Esophagus squamous epithelium (tissue), 4 donors: ENCODE measurements at regions not wholly inside any gene's neighbourhood (a gene's known extent, or its start where the extent isn't known, plus 50 kb on each side); places are given as distances from the start of the nearest gene placed in this dataset.

Experiments used
- POLR2A ChIP-seq, 4 donors: fragments of 450-650 bp; IDR thresholded peaks; one replicate each; pipeline ENCODE4 v1.6.1; 2017; ENCODE audit warnings: antibody characterized with exemption in 4 of 4, mild to moderate bottlenecking in 4 of 4, moderate library complexity in 3 of 4
- TF ChIP-seq, protein P1 (sequence below), 6 experiments: fragments of 450-650 bp in 4 of 6; fragments of 200-600 bp in 2 of 6; sonication (generic) in 2 of 6; IDR thresholded peaks; one replicate each; pipeline ENCODE4 v1.5.1; 2016 to 2019; ENCODE audit warnings: antibody characterized with exemption in 6 of 6, mild to moderate bottlenecking in 4 of 6, moderate library complexity in 4 of 6

DNA sequence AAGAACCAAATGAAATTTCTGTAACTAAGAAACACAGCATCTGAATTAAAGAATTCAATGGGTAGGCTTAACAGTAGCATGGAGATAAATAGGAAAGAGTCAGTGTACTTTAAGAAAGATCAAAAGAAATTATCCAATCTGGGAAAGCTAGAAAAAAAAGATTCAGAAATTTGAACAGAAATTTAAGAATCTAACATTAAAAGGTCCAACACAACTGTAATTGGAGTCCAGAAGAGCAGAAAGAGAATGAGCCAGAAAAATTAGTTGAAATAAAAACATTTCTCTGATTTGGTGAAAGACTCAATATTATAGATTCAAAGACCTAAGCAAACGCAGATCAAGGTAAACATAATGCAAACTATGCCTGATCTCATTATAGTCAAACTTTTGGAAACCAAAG is 187.1 kb downstream of the C3orf38 start:
- TF ChIP-seq, protein P1, sequence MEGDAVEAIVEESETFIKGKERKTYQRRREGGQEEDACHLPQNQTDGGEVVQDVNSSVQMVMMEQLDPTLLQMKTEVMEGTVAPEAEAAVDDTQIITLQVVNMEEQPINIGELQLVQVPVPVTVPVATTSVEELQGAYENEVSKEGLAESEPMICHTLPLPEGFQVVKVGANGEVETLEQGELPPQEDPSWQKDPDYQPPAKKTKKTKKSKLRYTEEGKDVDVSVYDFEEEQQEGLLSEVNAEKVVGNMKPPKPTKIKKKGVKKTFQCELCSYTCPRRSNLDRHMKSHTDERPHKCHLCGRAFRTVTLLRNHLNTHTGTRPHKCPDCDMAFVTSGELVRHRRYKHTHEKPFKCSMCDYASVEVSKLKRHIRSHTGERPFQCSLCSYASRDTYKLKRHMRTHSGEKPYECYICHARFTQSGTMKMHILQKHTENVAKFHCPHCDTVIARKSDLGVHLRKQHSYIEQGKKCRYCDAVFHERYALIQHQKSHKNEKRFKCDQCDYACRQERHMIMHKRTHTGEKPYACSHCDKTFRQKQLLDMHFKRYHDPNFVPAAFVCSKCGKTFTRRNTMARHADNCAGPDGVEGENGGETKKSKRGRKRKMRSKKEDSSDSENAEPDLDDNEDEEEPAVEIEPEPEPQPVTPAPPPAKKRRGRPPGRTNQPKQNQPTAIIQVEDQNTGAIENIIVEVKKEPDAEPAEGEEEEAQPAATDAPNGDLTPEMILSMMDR (IDR thresholded peaks at IDR 0.05): no peak
- no peak for TF ChIP-seq POLR2A (IDR thresholded peaks at IDR 0.05)
